ENCODE measurements at regions not wholly inside any gene's neighbourhood (a gene's known extent, or its start where the extent isn't known, plus 50 kb on each side); places are given as distances from the start of the nearest gene placed in this dataset.

- Histone ChIP-seq H3K9me3 (ENCODE audit: low read length) (no peaks in the 10 kb centered on the region), H3K27me3 (ENCODE audit: insufficient read depth, low read length) (no peaks in the 10 kb centered on the region), H3K9ac (ENCODE audit: low read length) (no peak overlapping the region), H3K36me3 (ENCODE audit: insufficient read depth, low read length) (no peaks in the 10 kb centered on the region), H3K4me1 (ENCODE audit: insufficient read depth, low read length, severe bottlenecking) (no peaks in the 10 kb centered on the region), H3K79me2 (ENCODE audit: insufficient read depth, low read length) (no peaks in the 10 kb centered on the region), H3K9me2 (ENCODE audit: low read depth, low read length) (no peaks in the 10 kb centered on the region), H3K27ac (ENCODE audit: low read depth, low read length, poor library complexity, severe bottlenecking) (no peak overlapping the region), H3F3A (ENCODE audit: insufficient read depth, low read length) (no peaks in the 10 kb centered on the region), H3K4me2 (ENCODE audit: low read length) (no peak overlapping the region), H4K20me1 (ENCODE audit: insufficient read depth, low read length) (no peaks in the 10 kb centered on the region), H2AFZ (ENCODE audit: low read length) (no peak overlapping the region), H3K4me3 (ENCODE audit: low read depth, low read length, poor library complexity, severe bottlenecking) (no peak overlapping the region)
- TF ChIP-seq EZH2 (IDR thresholded peaks at IDR 0.05; ENCODE audit: borderline replicate concordance, low read length) = no peak
- no peak for TF ChIP-seq CTCF (IDR thresholded peaks at IDR 0.05; ENCODE audit: low read length)
Observed at GRCh38 chr9:28341913-28342312, 768.6 kb upstream of the C9orf72 start.

GRCh38 chr9:28342815-28343338, 769.6 kb upstream of the C9orf72 start:
- no peaks in the 10 kb centered on the region for H3K4me1 ChIP-seq (ENCODE audit: insufficient read depth, low read length, severe bottlenecking)
- H3K36me3 ChIP-seq (ENCODE audit: insufficient read depth, low read length) = no peaks in the 10 kb centered on the region
- no peaks in the 10 kb centered on the region for H3K9me3 ChIP-seq (ENCODE audit: low read length)
- H3F3A ChIP-seq (ENCODE audit: insufficient read depth, low read length) = no peaks in the 10 kb centered on the region
- no peaks in the 10 kb centered on the region for H3K79me2 ChIP-seq (ENCODE audit: insufficient read depth, low read length)
- H3K27me3 ChIP-seq (ENCODE audit: insufficient read depth, low read length) = no peaks in the 10 kb centered on the region
- no peak overlapping the region for H3K4me2 ChIP-seq (ENCODE audit: low read length)
- no peak overlapping the region for H3K4me3 ChIP-seq (ENCODE audit: low read depth, low read length, poor library complexity, severe bottlenecking)
- H3K27ac ChIP-seq (ENCODE audit: low read depth, low read length, poor library complexity, severe bottlenecking) = no peak overlapping the region
- no peaks in the 10 kb centered on the region for H4K20me1 ChIP-seq (ENCODE audit: insufficient read depth, low read length)
- no peak for TF ChIP-seq CTCF (IDR thresholded peaks at IDR 0.05; ENCODE audit: low read length)
- no peak for TF ChIP-seq EZH2 (IDR thresholded peaks at IDR 0.05; ENCODE audit: borderline replicate concordance, low read length)
- H3K9me2 ChIP-seq (ENCODE audit: low read depth, low read length) = no peaks in the 10 kb centered on the region
- no peak overlapping the region for H3K9ac ChIP-seq (ENCODE audit: low read length)
- no peak overlapping the region for H2AFZ ChIP-seq (ENCODE audit: low read length)

- Histone ChIP-seq H3F3A (ENCODE audit: insufficient read depth, low read length) (no peaks in the 10 kb centered on the region), H3K27ac (ENCODE audit: low read depth, low read length, poor library complexity, severe bottlenecking) (no peak overlapping the region), H3K4me1 (ENCODE audit: insufficient read depth, low read length, severe bottlenecking) (no peaks in the 10 kb centered on the region), H3K9me3 (ENCODE audit: low read length) (no peaks in the 10 kb centered on the region), H2AFZ (ENCODE audit: low read length) (no peak overlapping the region), H3K9me2 (ENCODE audit: low read depth, low read length) (no peaks in the 10 kb centered on the region), H3K4me3 (ENCODE audit: low read depth, low read length, poor library complexity, severe bottlenecking) (no peak overlapping the region), H3K79me2 (ENCODE audit: insufficient read depth, low read length) (no peaks in the 10 kb centered on the region), H3K27me3 (ENCODE audit: insufficient read depth, low read length) (no peaks in the 10 kb centered on the region), H4K20me1 (ENCODE audit: insufficient read depth, low read length) (no peaks in the 10 kb centered on the region), H3K36me3 (ENCODE audit: insufficient read depth, low read length) (no peaks in the 10 kb centered on the region), H3K4me2 (ENCODE audit: low read length) (no peak overlapping the region), H3K9ac (ENCODE audit: low read length) (no peak overlapping the region)
- no peak for TF ChIP-seq EZH2 (IDR thresholded peaks at IDR 0.05; ENCODE audit: borderline replicate concordance, low read length)
- TF ChIP-seq CTCF (IDR thresholded peaks at IDR 0.05; ENCODE audit: low read length) = no peak
Observed at GRCh38 chr9:28363151-28363562, 789.9 kb upstream of the C9orf72 start.
